PC-9 (cell line): ENCODE measurements at regions not wholly inside any gene's neighbourhood (a gene's known extent, or its start where the extent isn't known, plus 50 kb on each side); places are given as distances from the start of the nearest gene placed in this dataset.

Experiments used
- BruUV-seq: library from RNA; stranded (reverse); fragments of 400-500 nt; replicated peaks from 2 replicates; lab custom pipeline; 2021; lab: Mats Ljungman, UMichigan
- CTCF ChIA-PET: fragments of 300-600 bp; sonication (Branson Sonifier 250); formaldehyde crosslinking; loops from one replicate; lab custom pipeline; 2022; ENCODE audit warnings: antibody characterized with exemption; lab: Charles Lee
- POLR2A ChIA-PET: fragments of 300-600 bp; sonication (Branson Sonifier 250); formaldehyde crosslinking; loops from one replicate; lab custom pipeline; 2022; ENCODE audit warnings: antibody characterized with exemption; ENCODE audit not compliant: unreplicated experiment; lab: Charles Lee
- DNase-seq, 2 experiments: peaks; one replicate each; pipeline versions ENCODE4 v3.0.0 to v3.0.0-alpha.2; 2015 to 2022; ENCODE audit warnings: mixed read lengths in 1 of 2
- H2AFZ ChIP-seq: fragments of 200-600 bp; sonication (generic); 2 replicates; pipeline ENCODE4 v1.8.1; 2017; ENCODE audit warnings: antibody characterized with exemption
- H3F3A ChIP-seq: fragments of 200-600 bp; sonication (generic); 2 replicates; pipeline ENCODE4 v1.8.1; 2017; ENCODE audit warnings: antibody characterized with exemption, mild to moderate bottlenecking, low read depth; ENCODE audit not compliant: insufficient read depth
- H3K27ac ChIP-seq: fragments of 200-600 bp; sonication (generic); 2 replicates; pipeline ENCODE4 v1.6.1; 2016; ENCODE audit warnings: mixed run types
- H3K27me3 ChIP-seq: fragments of 200-600 bp; sonication (generic); 2 replicates; pipeline ENCODE4 v1.6.1; 2016; ENCODE audit warnings: low read depth, mixed run types; ENCODE audit not compliant: insufficient read depth
- H3K36me3 ChIP-seq: fragments of 200-600 bp; sonication (generic); 2 replicates; pipeline ENCODE4 v1.6.1; 2016; ENCODE audit warnings: low read depth, mixed run types
- H3K4me1 ChIP-seq: fragments of 200-600 bp; sonication (generic); replicated peaks from 2 replicates; pipeline ENCODE4 v1.6.1; 2016; ENCODE audit warnings: mixed run types; ENCODE audit not compliant: insufficient read depth
- H3K4me2 ChIP-seq: fragments of 200-600 bp; sonication (generic); 2 replicates; pipeline ENCODE4 v1.6.1; 2017; ENCODE audit warnings: mixed run types
- H3K4me3 ChIP-seq: fragments of 200-600 bp; sonication (generic); 2 replicates; pipeline ENCODE4 v1.6.1; 2016; ENCODE audit warnings: mixed run types
- H3K79me2 ChIP-seq: fragments of 200-600 bp; sonication (generic); 2 replicates; pipeline ENCODE4 v1.6.1; 2017; ENCODE audit warnings: low read depth, mixed run types
- H3K9me2 ChIP-seq: fragments of 200-600 bp; sonication (generic); 2 replicates; pipeline ENCODE4 v1.8.1; 2017; ENCODE audit warnings: mild to moderate bottlenecking; ENCODE audit not compliant: insufficient read depth
- H3K9me3 ChIP-seq: fragments of 200-600 bp; sonication (generic); 2 replicates; pipeline ENCODE4 v1.8.1; 2016; ENCODE audit warnings: low read depth; ENCODE audit not compliant: insufficient read depth
- H4K20me1 ChIP-seq: fragments of 200-600 bp; sonication (generic); 2 replicates; pipeline ENCODE4 v1.8.1; 2017; ENCODE audit not compliant: insufficient read depth
- CTCF ChIP-seq: fragments of 200-600 bp; sonication (generic); conservative IDR thresholded peaks from 2 replicates; pipeline ENCODE4 v1.6.1; 2017; ENCODE audit warnings: mixed run types, antibody characterized with exemption, mild to moderate bottlenecking, moderate library complexity
- EZH2 ChIP-seq: fragments of 200-600 bp; sonication (generic); IDR thresholded peaks from 2 replicates; pipeline ENCODE4 v1.8.0; 2017; ENCODE audit warnings: antibody characterized with exemption, low read depth
- intact Hi-C: fragments of 100-400 bp; cut with micrococcal nuclease; formaldehyde crosslinking; loops from one replicate; pipeline ENCODE4 v1.10.0; 2022; ENCODE audit not compliant: unreplicated experiment

GRCh38 chr4:127181001-127181400, 451.8 kb upstream of the INTU start:
- intact Hi-C loops = no loop called here

DNA sequence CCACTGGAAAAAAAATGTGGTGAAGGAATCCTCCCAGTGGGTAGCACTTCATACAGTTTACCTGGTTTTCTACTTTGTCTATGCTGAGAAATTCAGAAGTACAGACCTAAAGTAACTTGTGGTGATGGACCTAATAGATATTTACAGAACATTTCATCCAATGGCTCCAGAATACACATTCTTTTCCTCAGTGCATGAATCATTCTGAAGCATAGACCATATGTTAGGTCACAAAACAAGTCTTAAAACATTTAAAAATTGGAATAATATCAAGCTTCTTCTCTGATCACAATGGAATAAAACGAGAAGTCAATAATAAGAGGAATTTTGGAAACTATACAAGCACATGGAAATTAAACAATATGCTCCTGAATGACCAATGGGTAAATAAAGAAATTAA, 450.1 kb upstream of the INTU start:
- CTCF ChIA-PET = no interaction called here
- H3K4me2 ChIP-seq = no peak overlapping the region
- POLR2A ChIA-PET = no interaction called here

More at GRCh38 chr4:127181001-127181400, 451.8 kb upstream of the INTU start:
- no peaks in the 10 kb centered on the region for H3K9me2 ChIP-seq
- no peaks in the 10 kb centered on the region for H3F3A ChIP-seq
- no peaks in the 10 kb centered on the region for H3K4me1 ChIP-seq
- H3K9me3 ChIP-seq = no peaks in the 10 kb centered on the region
- H3K27me3 ChIP-seq = no peaks in the 10 kb centered on the region
- CTCF ChIA-PET = no interaction called here
- H3K27ac ChIP-seq = no peak overlapping the region
- BruUV-seq = no TSS peak
- TF ChIP-seq EZH2 (no peak), CTCF (no peak)
- no peak for DNase-seq
- no peak overlapping the region for H2AFZ ChIP-seq
- no peaks in the 10 kb centered on the region for H3K79me2 ChIP-seq
- POLR2A ChIA-PET = no interaction called here
- no peak overlapping the region for H3K4me2 ChIP-seq
- no peaks in the 10 kb centered on the region for H3K36me3 ChIP-seq
- H4K20me1 ChIP-seq = no peaks in the 10 kb centered on the region
- H3K4me3 ChIP-seq = no peak overlapping the region

DNA sequence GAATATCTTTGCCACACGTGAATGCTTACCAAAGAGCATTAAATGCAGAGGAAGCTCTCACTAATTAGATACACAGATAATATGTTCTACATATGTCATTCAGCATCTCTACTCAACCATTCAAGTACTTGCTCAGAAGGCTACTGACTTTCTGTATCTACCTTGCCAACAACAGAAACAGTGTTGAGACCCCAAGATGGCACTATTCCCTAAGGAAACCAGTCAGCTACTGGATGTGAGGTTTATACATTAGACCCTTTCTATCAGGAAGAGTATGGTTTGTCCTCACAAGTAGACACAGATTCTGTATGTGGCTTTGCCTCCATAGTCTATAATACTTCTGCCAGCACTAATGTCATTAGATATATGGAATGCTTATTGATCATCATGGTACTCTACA, 443.9 kb upstream of the INTU start:
- H3K27ac ChIP-seq = no peak overlapping the region
- ChIA-PET POLR2A (no interaction called here), CTCF (no interaction called here)
- no peaks in the 10 kb centered on the region for H3K79me2 ChIP-seq
- TF ChIP-seq CTCF = no peak
- no peak for TF ChIP-seq EZH2
- H3K27me3 ChIP-seq = no peaks in the 10 kb centered on the region
- intact Hi-C loops = no loop called here
- BruUV-seq = no TSS peak
- no peaks in the 10 kb centered on the region for H3F3A ChIP-seq
- DNase-seq = no peak
- H2AFZ ChIP-seq = no peak overlapping the region
- no peaks in the 10 kb centered on the region for H3K36me3 ChIP-seq
- H3K4me3 ChIP-seq = no peak overlapping the region
- no peaks in the 10 kb centered on the region for H3K9me2 ChIP-seq
- H3K4me1 ChIP-seq = no peaks in the 10 kb centered on the region
- no peak overlapping the region for H3K4me2 ChIP-seq
- H4K20me1 ChIP-seq = no peaks in the 10 kb centered on the region
- no peaks in the 10 kb centered on the region for H3K9me3 ChIP-seq

More for the DNA sequence above, 450.1 kb upstream of the INTU start:
- DNase-seq = no peak
- no peak overlapping the region for H3K27ac ChIP-seq
- no peaks in the 10 kb centered on the region for H3K9me3 ChIP-seq
- H3K4me1 ChIP-seq = no peaks in the 10 kb centered on the region
- no peaks in the 10 kb centered on the region for H3K36me3 ChIP-seq
- no peak for TF ChIP-seq CTCF
- no peak for TF ChIP-seq EZH2
- no peaks in the 10 kb centered on the region for H4K20me1 ChIP-seq
- BruUV-seq = no TSS peak
- H2AFZ ChIP-seq = no peak overlapping the region
- H3F3A ChIP-seq = no peaks in the 10 kb centered on the region
- intact Hi-C loops = no loop called here
- H3K9me2 ChIP-seq = no peaks in the 10 kb centered on the region
- no peak overlapping the region for H3K4me3 ChIP-seq
- H3K27me3 ChIP-seq = no peaks in the 10 kb centered on the region
- H3K79me2 ChIP-seq = no peaks in the 10 kb centered on the region
